PC-3 (cell line): ENCODE measurements at regions not wholly inside any gene's neighbourhood (a gene's known extent, or its start where the extent isn't known, plus 50 kb on each side); places are given as distances from the start of the nearest gene placed in this dataset.
A peak's percentile ranks its signal among the peaks of the same experiment; 100 is the strongest.

ENCODE experiments used
- ATAC-seq: fragments of 200-7000 bp; cut with Tn5 transposase; 2 replicates; pipeline ENCODE4 v1.9.1; 2020; ENCODE audit warnings: mild to moderate bottlenecking, moderate library complexity
- BruUV-seq: library from RNA; stranded (reverse); fragments of 400-500 nt; replicated peaks from 2 replicates; lab custom pipeline; 2021; lab: Mats Ljungman, UMichigan
- CTCF ChIA-PET: fragments of 300-600 bp; sonication (Branson Sonifier 250); formaldehyde crosslinking; loops from one replicate; lab custom pipeline; 2022; ENCODE audit warnings: antibody characterized with exemption; lab: Charles Lee
- POLR2A ChIA-PET: fragments of 300-600 bp; sonication (Branson Sonifier 250); formaldehyde crosslinking; loops from one replicate; lab custom pipeline; 2022; ENCODE audit warnings: antibody characterized with exemption; ENCODE audit not compliant: unreplicated experiment; lab: Charles Lee
- DNase-seq: peaks from one replicate; pipeline ENCODE4 v3.0.0-alpha.2; 2015
- H2AFZ ChIP-seq: fragments of 300-600 bp; sonication (generic); 2 replicates; pipeline ENCODE4 v1.6.0; 2016; ENCODE audit warnings: antibody characterized with exemption, low read length
- H3F3A ChIP-seq: fragments of 300-600 bp; sonication (generic); one replicate; pipeline ENCODE4 v1.6.0; 2017; ENCODE audit warnings: antibody characterized with exemption, low read length, control low read depth, mild to moderate bottlenecking; ENCODE audit not compliant: unreplicated experiment
- H3K27ac ChIP-seq: fragments of 300-600 bp; sonication (generic); 2 replicates; pipeline ENCODE4 v1.5.1; 2016; ENCODE audit warnings: mild to moderate bottlenecking, low read length
- H3K27me3 ChIP-seq: fragments of 300-600 bp; sonication (generic); 2 replicates; pipeline ENCODE4 v1.6.1; 2016; ENCODE audit warnings: low read length, mixed read lengths
- H3K36me3 ChIP-seq: fragments of 300-600 bp; sonication (generic); 2 replicates; pipeline ENCODE4 v1.6.1; 2016; ENCODE audit warnings: low read depth, mixed run types, low read length, mixed read lengths
- H3K4me1 ChIP-seq: fragments of 300-600 bp; sonication (generic); 2 replicates; pipeline ENCODE4 v1.5.1; 2016; ENCODE audit warnings: low read length; ENCODE audit not compliant: insufficient read depth
- H3K4me2 ChIP-seq: fragments of 300-600 bp; sonication (generic); 2 replicates; pipeline ENCODE4 v1.6.0; 2016; ENCODE audit warnings: low read length
- H3K4me3 ChIP-seq: fragments of 300-600 bp; sonication (generic); 2 replicates; pipeline ENCODE4 v1.5.1; 2016; ENCODE audit warnings: mild to moderate bottlenecking, low read length, mixed read lengths
- H3K79me2 ChIP-seq: fragments of 300-600 bp; sonication (generic); 2 replicates; pipeline ENCODE4 v1.6.1; 2017; ENCODE audit warnings: low read length, mixed read lengths
- H3K9ac ChIP-seq: fragments of 300-600 bp; sonication (generic); 2 replicates; pipeline ENCODE4 v1.6.0; 2016; ENCODE audit warnings: mild to moderate bottlenecking, low read length
- H3K9me2 ChIP-seq: fragments of 300-600 bp; sonication (generic); replicated peaks from 2 replicates; pipeline ENCODE4 v1.6.1; 2016; ENCODE audit warnings: mixed run types, low read length, mixed read lengths
- H3K9me3 ChIP-seq: fragments of 300-600 bp; sonication (generic); 2 replicates; pipeline ENCODE4 v1.6.1; 2016; ENCODE audit warnings: low read length, mixed read lengths
- H4K20me1 ChIP-seq: fragments of 300-600 bp; sonication (generic); 2 replicates; pipeline ENCODE4 v1.6.1; 2016; ENCODE audit warnings: low read length, mixed read lengths
- CTCF ChIP-seq: fragments of 300-600 bp; sonication (generic); conservative IDR thresholded peaks from 2 replicates; pipeline ENCODE4 v1.5.1; 2017; ENCODE audit warnings: antibody characterized with exemption, low read depth, mild to moderate bottlenecking, low read length
- EZH2 ChIP-seq: fragments of 300-600 bp; sonication (generic); IDR thresholded peaks from one replicate; pipeline ENCODE4 v1.6.1; 2017; ENCODE audit warnings: antibody characterized with exemption, mild to moderate bottlenecking, low read length; ENCODE audit not compliant: unreplicated experiment
- EZH2phosphoT487 ChIP-seq: fragments of 300-600 bp; sonication (generic); IDR thresholded peaks from 2 replicates; pipeline ENCODE4 v1.6.1; 2018; ENCODE audit warnings: mild to moderate bottlenecking, antibody characterized with exemption, low read length, borderline replicate concordance
- intact Hi-C: fragments of 100-400 bp; cut with micrococcal nuclease; formaldehyde crosslinking; loops from 2 replicates; pipeline ENCODE4 v1.9.0; 2023

- CTCF ChIA-PET, result no interaction called here
- Histone ChIP-seq H3K9me2 (no peaks in the 10 kb centered on the region), H4K20me1 (no peaks in the 10 kb centered on the region), H3K9ac (no peak overlapping the region), H3K36me3 (no peaks in the 10 kb centered on the region), H3K79me2 (no peaks in the 10 kb centered on the region), H3K27ac (no peak overlapping the region), H2AFZ (no peak overlapping the region), H3K9me3 (no peaks in the 10 kb centered on the region), H3K4me3 (no peak overlapping the region), H3K4me1 (no peaks in the 10 kb centered on the region), H3K4me2 (no peak overlapping the region), H3F3A (no peaks in the 10 kb centered on the region), H3K27me3 (peaks cover 33% of the 10 kb centered on the region)
- BruUV-seq, result no TSS peak
- POLR2A ChIA-PET, result no interaction called here
- intact Hi-C loops, result no loop called here
- no peak for TF ChIP-seq EZH2
- no peak for TF ChIP-seq CTCF
- TF ChIP-seq EZH2phosphoT487, result no peak
- ATAC-seq, result no peak
- no peak for DNase-seq
Observed at GRCh38 chr18:1746131-1746530, 825.2 kb downstream of the METTL4 start.

- TF ChIP-seq EZH2phosphoT487 (no peak), CTCF (peak; percentile 55; the same call in 1 of the 2 replicates), EZH2 (no peak)
- H3K9me2 ChIP-seq, result no peaks in the 10 kb centered on the region
- no peak overlapping the region for H3K9ac ChIP-seq
- no peak overlapping the region for H3K4me3 ChIP-seq
- H3K79me2 ChIP-seq, result no peaks in the 10 kb centered on the region
- DNase-seq (peak; percentile 24), ATAC-seq (no peak)
- no peaks in the 10 kb centered on the region for H3K36me3 ChIP-seq
- H3K9me3 ChIP-seq, result no peaks in the 10 kb centered on the region
- intact Hi-C loops, result loop anchor here (10.0 kb wide), 1 partner anchor 794 kb away; no protein-coding TSS in a partner anchor
- H3K4me1 ChIP-seq, result no peaks in the 10 kb centered on the region
- H4K20me1 ChIP-seq, result no peaks in the 10 kb centered on the region
- CTCF ChIA-PET, result interaction anchor here (0.6 kb wide), 1 partner anchor 253 kb away, joined by 3 read pairs; no protein-coding TSS in a partner anchor
- POLR2A ChIA-PET, result no interaction called here
- no TSS peak for BruUV-seq
- no peak overlapping the region for H2AFZ ChIP-seq
- H3K27ac ChIP-seq, result no peak overlapping the region
- no peak overlapping the region for H3K4me2 ChIP-seq
- H3K27me3 ChIP-seq, result peaks cover 19% of the 10 kb centered on the region; the same call in 1 of the 2 replicates
- H3F3A ChIP-seq, result no peaks in the 10 kb centered on the region
Observed at GRCh38 chr18:1751249-1751648, 820.1 kb downstream of the METTL4 start.

DNA sequence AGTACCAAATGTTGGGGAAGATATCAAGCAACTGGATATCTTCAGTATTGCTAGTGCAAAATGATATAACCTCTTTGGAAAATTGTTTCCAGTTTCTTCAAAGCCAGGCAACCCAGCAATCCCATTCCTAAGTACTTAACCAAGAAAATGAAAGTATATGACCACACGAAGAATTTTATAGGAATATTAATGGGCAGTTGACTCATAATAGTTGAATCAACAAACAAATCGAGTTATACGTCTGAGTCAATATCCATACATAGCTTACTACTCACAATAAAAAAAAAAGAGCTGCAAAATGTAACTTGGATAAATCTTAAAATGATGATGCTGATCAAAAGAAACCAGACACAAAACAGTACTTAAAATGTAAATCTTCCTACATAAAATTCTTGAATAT, 810.4 kb downstream of the METTL4 start:
- H3K4me3 ChIP-seq, result no peak overlapping the region
- H3K27me3 ChIP-seq, result peaks cover 14% of the 10 kb centered on the region
- H3K79me2 ChIP-seq, result no peaks in the 10 kb centered on the region
- no peaks in the 10 kb centered on the region for H3K36me3 ChIP-seq
- no peak overlapping the region for H3K9ac ChIP-seq
- H4K20me1 ChIP-seq, result no peaks in the 10 kb centered on the region
- ATAC-seq (peak; percentile 94), DNase-seq (peak; percentile 85)
- intact Hi-C loops, result no loop called here
- no peaks in the 10 kb centered on the region for H3K9me2 ChIP-seq
- ChIA-PET CTCF (interaction anchor here (0.6 kb wide), 1 partner anchor 1204 kb away, joined by 10 read pairs; no protein-coding TSS in a partner anchor), POLR2A (interaction anchor here (0.7 kb wide), 1 partner anchor 568 kb away, joined by 3 read pairs; no protein-coding TSS in a partner anchor)
- H3F3A ChIP-seq, result no peaks in the 10 kb centered on the region
- peak overlapping the region; percentile 46 for H3K4me2 ChIP-seq
- no peak overlapping the region for H2AFZ ChIP-seq
- no peak for TF ChIP-seq EZH2
- TF ChIP-seq EZH2phosphoT487, result no peak
- no peak for TF ChIP-seq CTCF
- no peaks in the 10 kb centered on the region for H3K9me3 ChIP-seq
- no TSS peak for BruUV-seq
- peaks cover 4% of the 10 kb centered on the region for H3K4me1 ChIP-seq
- no peak overlapping the region for H3K27ac ChIP-seq
